Ovary (tissue), 3 donors: ENCODE measurements at regions not wholly inside any gene's neighbourhood (a gene's known extent, or its start where the extent isn't known, plus 50 kb on each side); places are given as distances from the start of the nearest gene placed in this dataset.

Experiments used
- EP300 ChIP-seq: sonication (generic); formaldehyde crosslinking; IDR thresholded peaks from one replicate; pipeline ENCODE4 v1.6.1; 2017; ENCODE audit warnings: antibody characterized with exemption
- TF ChIP-seq, protein P1 (sequence below), 3 donors: fragments of 450-650 bp in 2 of 3; fragments of 200-600 bp in 1 of 3; IDR thresholded peaks; one replicate each; pipeline versions ENCODE4 v1.5.1 to v1.8.0; 2016 to 2022; ENCODE audit warnings: antibody characterized with exemption in 3 of 3, mild to moderate bottlenecking in 1 of 3
- donor health status: DM: no; HTN: no; CAD: no.

DNA sequence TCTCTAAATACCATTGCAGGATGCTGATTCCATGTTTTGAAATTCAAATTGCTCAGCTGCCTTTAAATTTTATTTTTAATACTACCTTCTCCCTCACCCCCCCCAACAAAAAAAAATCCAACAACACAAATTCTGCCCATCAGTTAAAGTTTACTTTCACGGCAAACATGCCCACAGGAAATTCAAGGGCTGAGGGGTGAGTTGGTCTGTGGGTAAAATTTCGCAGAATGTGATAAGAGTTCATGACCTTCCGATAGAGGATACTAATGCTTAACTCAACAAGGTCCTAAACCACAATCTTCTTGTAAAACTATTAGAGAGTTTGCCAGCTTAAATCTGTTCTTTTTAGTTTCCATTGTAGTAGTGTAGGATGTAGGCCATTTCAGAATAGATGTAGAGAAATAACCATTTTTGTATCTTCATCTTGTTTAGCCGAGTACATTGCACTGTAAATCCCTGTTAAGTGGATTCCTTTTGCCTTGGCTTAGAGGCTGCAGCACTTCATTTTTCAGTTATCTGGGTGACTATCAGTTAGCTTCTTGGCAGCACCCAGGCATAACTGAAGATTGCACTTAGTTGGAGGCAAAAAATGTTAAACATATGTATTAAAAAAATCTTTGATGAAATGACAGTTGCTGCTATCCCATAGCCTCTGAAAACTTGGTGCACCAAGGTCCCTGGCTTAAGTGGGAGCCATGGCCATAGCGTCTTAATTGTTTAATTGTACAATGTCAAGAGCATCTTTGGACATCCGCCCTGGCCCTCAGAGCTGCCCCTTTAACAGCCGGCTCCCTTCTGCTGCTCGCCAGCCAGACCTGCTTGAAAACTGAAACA, 232.3 kb downstream of the HAUS1 start:
- TF ChIP-seq EP300 = no peak
- TF ChIP-seq, protein P1, sequence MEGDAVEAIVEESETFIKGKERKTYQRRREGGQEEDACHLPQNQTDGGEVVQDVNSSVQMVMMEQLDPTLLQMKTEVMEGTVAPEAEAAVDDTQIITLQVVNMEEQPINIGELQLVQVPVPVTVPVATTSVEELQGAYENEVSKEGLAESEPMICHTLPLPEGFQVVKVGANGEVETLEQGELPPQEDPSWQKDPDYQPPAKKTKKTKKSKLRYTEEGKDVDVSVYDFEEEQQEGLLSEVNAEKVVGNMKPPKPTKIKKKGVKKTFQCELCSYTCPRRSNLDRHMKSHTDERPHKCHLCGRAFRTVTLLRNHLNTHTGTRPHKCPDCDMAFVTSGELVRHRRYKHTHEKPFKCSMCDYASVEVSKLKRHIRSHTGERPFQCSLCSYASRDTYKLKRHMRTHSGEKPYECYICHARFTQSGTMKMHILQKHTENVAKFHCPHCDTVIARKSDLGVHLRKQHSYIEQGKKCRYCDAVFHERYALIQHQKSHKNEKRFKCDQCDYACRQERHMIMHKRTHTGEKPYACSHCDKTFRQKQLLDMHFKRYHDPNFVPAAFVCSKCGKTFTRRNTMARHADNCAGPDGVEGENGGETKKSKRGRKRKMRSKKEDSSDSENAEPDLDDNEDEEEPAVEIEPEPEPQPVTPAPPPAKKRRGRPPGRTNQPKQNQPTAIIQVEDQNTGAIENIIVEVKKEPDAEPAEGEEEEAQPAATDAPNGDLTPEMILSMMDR (IDR thresholded peaks at IDR 0.05) = no peak
